ENCODE measurements at regions not wholly inside any gene's neighbourhood (a gene's known extent, or its start where the extent isn't known, plus 50 kb on each side); places are given as distances from the start of the nearest gene placed in this dataset.

DNA sequence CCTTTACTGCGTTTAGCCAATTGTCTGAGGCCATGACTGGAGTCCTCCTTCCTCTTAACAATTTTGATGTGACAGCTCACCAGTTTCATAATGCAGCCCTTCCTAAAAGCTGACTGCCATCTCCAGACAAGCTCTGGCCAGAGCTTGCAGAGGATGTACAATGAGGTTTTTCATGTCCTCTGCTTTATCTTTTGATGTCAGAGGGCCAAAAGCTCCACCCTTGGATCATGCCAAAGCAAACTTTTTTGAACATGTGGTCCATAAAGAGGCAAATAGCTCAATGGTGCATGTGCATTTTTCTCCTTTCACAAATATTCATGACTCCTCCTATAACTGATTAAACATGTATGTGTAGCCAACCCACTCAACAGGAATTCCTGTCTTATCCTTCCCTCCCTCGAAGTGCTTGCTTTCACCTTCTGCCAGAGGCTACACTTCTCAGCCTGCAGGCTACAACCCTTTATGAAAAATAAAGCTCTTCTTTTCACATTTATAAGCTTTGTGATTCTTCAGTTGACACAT is 266.2 kb downstream of the FBXO15 start:
- no peak overlapping the region for H3K27ac ChIP-seq (ENCODE audit: insufficient read length, low read depth, low read length)
- Mint-ChIP-seq H3K4me1 (peaks cover 0 to 6% of the 10 kb centered on the region in 2 experiments; a peak in 1 of 4 replicates), H3K27me3 (ENCODE audit: low read depth) (peaks cover 3% of the 10 kb centered on the region; the same call in 1 of the 2 replicates), H3K36me3 (ENCODE audit: insufficient read depth in 1 of 3, low read depth in 3 of 3) (0 out of 7 replicates have a peak, but pooled peaks cover 0 to 2% (median 0%) of the 10 kb centered on the region in 3 experiments), H3K4me3 (no peak overlapping the region), H3K27ac (no peak overlapping the region; a peak in 1 of 7 replicates), H3K9me3 (peaks cover 0 to 6% of the 10 kb centered on the region in 2 experiments; a peak in 1 of 5 replicates)
- H3T11ph ChIP-seq (ENCODE audit: low read length): no peak overlapping the region
- no peak overlapping the region for H2BK5ac ChIP-seq (ENCODE audit: insufficient read length, low read length)
- DNase-seq: no peak
- no peaks in the 10 kb centered on the region for H3K79me2 ChIP-seq (ENCODE audit: insufficient read depth, low read length)
- no peaks in the 10 kb centered on the region for H3K79me1 ChIP-seq (ENCODE audit: insufficient read depth, low read depth, low read length, poor library complexity, severe bottlenecking)
- H4K20me1 ChIP-seq (ENCODE audit: control insufficient read depth, insufficient read depth, insufficient read length): no peaks in the 10 kb centered on the region
- H3K4ac ChIP-seq (ENCODE audit: low read depth, low read length): no peak overlapping the region
- H2BK15ac ChIP-seq (ENCODE audit: low read depth, low read length): no peak overlapping the region
- no peak overlapping the region for H3K14ac ChIP-seq (ENCODE audit: insufficient read depth, low read length)
- H4K8ac ChIP-seq (replicated peaks; ENCODE audit: insufficient read length, low read depth, low read length): no peak overlapping the region
- H3K56ac ChIP-seq (ENCODE audit: insufficient read length, low read depth, low read length): no peak overlapping the region
- H4K5ac ChIP-seq (ENCODE audit: insufficient read length, low read depth, low read length): no peak overlapping the region
- no peak overlapping the region for H3K23ac ChIP-seq (ENCODE audit: insufficient read length, low read depth, low read length)
- no peak overlapping the region for H3K4me2 ChIP-seq (ENCODE audit: insufficient read depth, insufficient read length, low read length)
- H3K9ac ChIP-seq (ENCODE audit: extremely low read depth, insufficient read length, low read length): no peak overlapping the region
- H2BK20ac ChIP-seq (ENCODE audit: low read depth, low read length, poor library complexity, severe bottlenecking): no peak overlapping the region
- H4K91ac ChIP-seq (ENCODE audit: insufficient read length, low read depth, low read length): no peak overlapping the region
- H3K23me2 ChIP-seq (ENCODE audit: insufficient read length, low read depth, low read length, poor library complexity, severe bottlenecking): no peaks in the 10 kb centered on the region
- H2BK120ac ChIP-seq (ENCODE audit: low read depth, low read length, poor library complexity, severe bottlenecking): no peak overlapping the region
- H2BK12ac ChIP-seq (ENCODE audit: insufficient read length, low read depth, low read length): no peak overlapping the region
- H2AK5ac ChIP-seq (ENCODE audit: insufficient read length, low read length): no peak overlapping the region
- H3K27me3 ChIP-seq (ENCODE audit: insufficient read depth, low read length): no peaks in the 10 kb centered on the region
- TF ChIP-seq, protein P1, sequence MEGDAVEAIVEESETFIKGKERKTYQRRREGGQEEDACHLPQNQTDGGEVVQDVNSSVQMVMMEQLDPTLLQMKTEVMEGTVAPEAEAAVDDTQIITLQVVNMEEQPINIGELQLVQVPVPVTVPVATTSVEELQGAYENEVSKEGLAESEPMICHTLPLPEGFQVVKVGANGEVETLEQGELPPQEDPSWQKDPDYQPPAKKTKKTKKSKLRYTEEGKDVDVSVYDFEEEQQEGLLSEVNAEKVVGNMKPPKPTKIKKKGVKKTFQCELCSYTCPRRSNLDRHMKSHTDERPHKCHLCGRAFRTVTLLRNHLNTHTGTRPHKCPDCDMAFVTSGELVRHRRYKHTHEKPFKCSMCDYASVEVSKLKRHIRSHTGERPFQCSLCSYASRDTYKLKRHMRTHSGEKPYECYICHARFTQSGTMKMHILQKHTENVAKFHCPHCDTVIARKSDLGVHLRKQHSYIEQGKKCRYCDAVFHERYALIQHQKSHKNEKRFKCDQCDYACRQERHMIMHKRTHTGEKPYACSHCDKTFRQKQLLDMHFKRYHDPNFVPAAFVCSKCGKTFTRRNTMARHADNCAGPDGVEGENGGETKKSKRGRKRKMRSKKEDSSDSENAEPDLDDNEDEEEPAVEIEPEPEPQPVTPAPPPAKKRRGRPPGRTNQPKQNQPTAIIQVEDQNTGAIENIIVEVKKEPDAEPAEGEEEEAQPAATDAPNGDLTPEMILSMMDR (conservative IDR thresholded peaks at IDR 0.05): no peak
- whole genome bisulfite sequencing (ENCODE audit: extremely low coverage, insufficient read length, low lambda C conversion rate): no CpG with 5 or more reads among the region's 2 CpGs
- H3K18ac ChIP-seq (ENCODE audit: insufficient read length, low read depth, low read length): no peak overlapping the region
- H3K4me1 ChIP-seq (ENCODE audit: insufficient read depth, low read length): no peaks in the 10 kb centered on the region
- no peaks in the 10 kb centered on the region for H3K9me3 ChIP-seq (ENCODE audit: control insufficient read depth, low read depth, low read length)
- no peak overlapping the region for H2AFZ ChIP-seq (ENCODE audit: low read length)

Measured in H9 (cell line).